ENCODE measurements at regions not wholly inside any gene's neighbourhood (a gene's known extent, or its start where the extent isn't known, plus 50 kb on each side); places are given as distances from the start of the nearest gene placed in this dataset.

DNA sequence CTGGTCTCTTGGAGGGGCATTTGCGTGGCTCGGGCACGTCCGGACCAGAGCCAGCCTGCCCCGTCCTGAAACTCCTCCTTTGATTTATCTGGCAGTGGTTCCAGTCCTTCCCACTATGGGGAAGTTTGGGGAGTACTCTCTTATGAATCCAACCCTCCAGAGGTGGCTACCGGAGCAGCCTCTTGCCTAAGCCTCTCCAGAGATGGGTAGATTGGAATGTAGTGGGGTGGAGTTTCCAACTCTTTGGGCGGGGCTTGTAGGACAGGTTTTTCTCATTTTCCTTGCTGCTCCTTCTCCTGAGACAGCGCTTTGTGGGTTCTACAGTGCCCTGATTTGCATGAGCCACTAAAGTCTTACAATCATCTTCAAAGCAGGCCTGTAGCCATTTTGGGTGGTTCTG is 60.1 kb upstream of the XAGE1B start:
- Histone ChIP-seq H3K4me1 (ENCODE audit: control insufficient read depth, insufficient read depth, low read length) (no peaks in the 10 kb centered on the region), H3K9me3 (ENCODE audit: control insufficient read depth, insufficient read depth, low read depth, low read length) (no peaks in the 10 kb centered on the region), H3K36me3 (ENCODE audit: control insufficient read depth, insufficient read depth, low read length) (no peaks in the 10 kb centered on the region), H3K27me3 (ENCODE audit: control insufficient read depth, insufficient read depth, low read length) (peaks cover 2% of the 10 kb centered on the region; the same call in 1 of the 2 replicates), H3K4me3 (ENCODE audit: low read depth in 2 of 2, low read length in 2 of 2) (no peak overlapping the region), H3K27ac (ENCODE audit: low read length) (no peak overlapping the region)
- no peak for ATAC-seq
- ChIA-PET CTCF (no interaction called here), POLR2A (no interaction called here)
- no TSS peak for BruUV-seq (replicated peaks)
- intact Hi-C loops (cut with micrococcal nuclease; ENCODE audit: unreplicated experiment) (no loop called here), in situ Hi-C loops (cut with HindIII; ENCODE audit: low pct_unique_long_range_greater_than_20kb, low sequenced_read_pairs) (no loop called here)
- no peak for DNase-seq (ENCODE audit: low read depth, low spot score)
- TF ChIP-seq, protein P1, sequence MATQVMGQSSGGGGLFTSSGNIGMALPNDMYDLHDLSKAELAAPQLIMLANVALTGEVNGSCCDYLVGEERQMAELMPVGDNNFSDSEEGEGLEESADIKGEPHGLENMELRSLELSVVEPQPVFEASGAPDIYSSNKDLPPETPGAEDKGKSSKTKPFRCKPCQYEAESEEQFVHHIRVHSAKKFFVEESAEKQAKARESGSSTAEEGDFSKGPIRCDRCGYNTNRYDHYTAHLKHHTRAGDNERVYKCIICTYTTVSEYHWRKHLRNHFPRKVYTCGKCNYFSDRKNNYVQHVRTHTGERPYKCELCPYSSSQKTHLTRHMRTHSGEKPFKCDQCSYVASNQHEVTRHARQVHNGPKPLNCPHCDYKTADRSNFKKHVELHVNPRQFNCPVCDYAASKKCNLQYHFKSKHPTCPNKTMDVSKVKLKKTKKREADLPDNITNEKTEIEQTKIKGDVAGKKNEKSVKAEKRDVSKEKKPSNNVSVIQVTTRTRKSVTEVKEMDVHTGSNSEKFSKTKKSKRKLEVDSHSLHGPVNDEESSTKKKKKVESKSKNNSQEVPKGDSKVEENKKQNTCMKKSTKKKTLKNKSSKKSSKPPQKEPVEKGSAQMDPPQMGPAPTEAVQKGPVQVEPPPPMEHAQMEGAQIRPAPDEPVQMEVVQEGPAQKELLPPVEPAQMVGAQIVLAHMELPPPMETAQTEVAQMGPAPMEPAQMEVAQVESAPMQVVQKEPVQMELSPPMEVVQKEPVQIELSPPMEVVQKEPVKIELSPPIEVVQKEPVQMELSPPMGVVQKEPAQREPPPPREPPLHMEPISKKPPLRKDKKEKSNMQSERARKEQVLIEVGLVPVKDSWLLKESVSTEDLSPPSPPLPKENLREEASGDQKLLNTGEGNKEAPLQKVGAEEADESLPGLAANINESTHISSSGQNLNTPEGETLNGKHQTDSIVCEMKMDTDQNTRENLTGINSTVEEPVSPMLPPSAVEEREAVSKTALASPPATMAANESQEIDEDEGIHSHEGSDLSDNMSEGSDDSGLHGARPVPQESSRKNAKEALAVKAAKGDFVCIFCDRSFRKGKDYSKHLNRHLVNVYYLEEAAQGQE (IDR thresholded peaks at IDR 0.05; ENCODE audit: insufficient read depth in 1 of 2, low read depth in 2 of 2, low read length in 1 of 2), result no peak
- TF ChIP-seq TCF7L2 (IDR thresholded peaks at IDR 0.05; ENCODE audit: low read depth, low read length), result no peak
- no peak for TF ChIP-seq POLR2AphosphoS5 (IDR thresholded peaks at IDR 0.05; ENCODE audit: low read depth, low read length)
- no peak for TF ChIP-seq SIN3A (IDR thresholded peaks at IDR 0.05; ENCODE audit: borderline replicate concordance, insufficient read depth, low read depth, low read length)

DNA sequence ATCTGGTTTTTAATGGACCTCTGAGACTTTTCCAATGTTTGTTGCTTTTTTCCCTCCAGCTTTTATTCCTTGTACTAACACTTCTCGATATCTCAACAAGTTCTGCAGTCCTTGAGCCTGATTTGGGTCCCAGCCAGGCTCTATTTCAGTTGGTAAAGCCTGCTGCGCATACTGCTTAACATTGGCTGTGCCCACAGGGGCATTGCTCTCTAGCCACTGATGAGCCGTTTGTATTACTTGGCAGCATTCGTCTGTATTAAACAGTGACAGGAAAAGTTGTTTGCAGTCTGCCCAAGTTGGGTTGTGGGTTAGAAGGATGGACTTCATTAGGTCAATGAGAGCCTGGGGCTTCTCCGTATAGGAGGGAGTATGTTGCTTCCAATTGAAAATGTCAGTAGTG is 59.6 kb upstream of the XAGE1B start:
- Histone ChIP-seq H3K4me1 (ENCODE audit: control insufficient read depth, insufficient read depth, low read length) (no peaks in the 10 kb centered on the region), H3K9me3 (ENCODE audit: control insufficient read depth, insufficient read depth, low read depth, low read length) (no peaks in the 10 kb centered on the region), H3K27ac (ENCODE audit: low read length) (no peak overlapping the region), H3K36me3 (ENCODE audit: control insufficient read depth, insufficient read depth, low read length) (no peaks in the 10 kb centered on the region), H3K27me3 (ENCODE audit: control insufficient read depth, insufficient read depth, low read length) (peaks cover 2% of the 10 kb centered on the region; the same call in 1 of the 2 replicates), H3K4me3 (ENCODE audit: low read depth in 2 of 2, low read length in 2 of 2) (no peak overlapping the region)
- ATAC-seq (no peak), DNase-seq (ENCODE audit: low read depth, low spot score) (no peak)
- ChIA-PET CTCF (no interaction called here), POLR2A (no interaction called here)
- intact Hi-C loops (cut with micrococcal nuclease; ENCODE audit: unreplicated experiment), result no loop called here
- in situ Hi-C loops (cut with HindIII; ENCODE audit: low pct_unique_long_range_greater_than_20kb, low sequenced_read_pairs), result no loop called here
- TF ChIP-seq, protein P1 (IDR thresholded peaks at IDR 0.05; ENCODE audit: insufficient read depth in 1 of 2, low read depth in 2 of 2, low read length in 1 of 2), result no peak
- TF ChIP-seq, protein P2, sequence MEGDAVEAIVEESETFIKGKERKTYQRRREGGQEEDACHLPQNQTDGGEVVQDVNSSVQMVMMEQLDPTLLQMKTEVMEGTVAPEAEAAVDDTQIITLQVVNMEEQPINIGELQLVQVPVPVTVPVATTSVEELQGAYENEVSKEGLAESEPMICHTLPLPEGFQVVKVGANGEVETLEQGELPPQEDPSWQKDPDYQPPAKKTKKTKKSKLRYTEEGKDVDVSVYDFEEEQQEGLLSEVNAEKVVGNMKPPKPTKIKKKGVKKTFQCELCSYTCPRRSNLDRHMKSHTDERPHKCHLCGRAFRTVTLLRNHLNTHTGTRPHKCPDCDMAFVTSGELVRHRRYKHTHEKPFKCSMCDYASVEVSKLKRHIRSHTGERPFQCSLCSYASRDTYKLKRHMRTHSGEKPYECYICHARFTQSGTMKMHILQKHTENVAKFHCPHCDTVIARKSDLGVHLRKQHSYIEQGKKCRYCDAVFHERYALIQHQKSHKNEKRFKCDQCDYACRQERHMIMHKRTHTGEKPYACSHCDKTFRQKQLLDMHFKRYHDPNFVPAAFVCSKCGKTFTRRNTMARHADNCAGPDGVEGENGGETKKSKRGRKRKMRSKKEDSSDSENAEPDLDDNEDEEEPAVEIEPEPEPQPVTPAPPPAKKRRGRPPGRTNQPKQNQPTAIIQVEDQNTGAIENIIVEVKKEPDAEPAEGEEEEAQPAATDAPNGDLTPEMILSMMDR (IDR thresholded peaks at IDR 0.05), result no peak
- TF ChIP-seq POLR2AphosphoS5 (IDR thresholded peaks at IDR 0.05; ENCODE audit: low read depth, low read length) (no peak), TCF7L2 (IDR thresholded peaks at IDR 0.05; ENCODE audit: low read depth, low read length) (no peak), SIN3A (IDR thresholded peaks at IDR 0.05; ENCODE audit: borderline replicate concordance, insufficient read depth, low read depth, low read length) (no peak)
- no TSS peak for BruUV-seq (replicated peaks)
